DMS153 (cell line): ENCODE measurements at regions not wholly inside any gene's neighbourhood (a gene's known extent, or its start where the extent isn't known, plus 50 kb on each side); places are given as distances from the start of the nearest gene placed in this dataset.

Experiments used
- DNase-seq: peaks from one replicate; lab custom pipeline; 2025; lab: John Stamatoyannopoulos, UW

GRCh38 chr6:14455876-14456648 lies 338.5 kb downstream of the CD83 start:
- no peak for DNase-seq

GRCh38 chr6:14456941-14457340 lies 339.4 kb downstream of the CD83 start:
- DNase-seq, result no peak

GRCh38 chr6:14458669-14459266 lies 341.2 kb downstream of the CD83 start:
- DNase-seq, result no peak

DNA sequence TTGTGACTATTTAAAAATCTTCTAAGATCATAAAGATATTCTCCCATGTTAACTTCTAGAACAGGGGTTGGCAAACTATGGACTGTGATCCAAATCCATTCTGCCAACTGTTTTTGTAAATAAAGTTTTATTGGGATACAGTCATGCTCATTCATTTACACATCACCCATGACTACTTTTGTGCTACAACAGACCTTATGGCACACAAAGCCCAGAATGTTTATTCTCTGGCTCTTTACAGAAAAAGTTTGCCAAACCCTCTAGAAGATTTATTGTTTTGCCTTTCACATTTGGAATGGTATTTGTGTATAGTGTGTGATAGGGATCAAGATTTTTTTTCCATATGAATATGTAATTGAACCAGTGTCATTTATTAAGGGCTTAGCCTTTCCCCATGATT lies 341.7 kb downstream of the CD83 start:
- no peak for DNase-seq

DNA sequence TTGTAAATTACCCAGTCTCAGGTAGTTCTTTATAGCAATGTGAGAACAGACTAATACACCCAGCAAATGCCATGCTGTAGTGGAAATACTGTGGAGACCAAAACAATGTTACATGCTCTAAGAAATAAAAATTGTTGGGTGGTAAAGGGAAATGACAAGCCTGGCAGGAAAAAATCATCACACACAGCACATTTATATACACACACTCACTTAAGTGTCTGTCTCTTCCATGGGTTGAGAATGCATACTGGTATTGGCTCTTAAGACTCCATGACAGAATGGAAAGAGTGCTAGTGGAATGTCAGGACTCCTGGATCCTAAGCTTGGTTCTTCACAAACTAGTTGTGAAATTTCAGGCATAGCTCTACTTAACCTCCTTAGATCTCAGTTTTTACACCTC lies 343.0 kb downstream of the CD83 start:
- no peak for DNase-seq

DNA sequence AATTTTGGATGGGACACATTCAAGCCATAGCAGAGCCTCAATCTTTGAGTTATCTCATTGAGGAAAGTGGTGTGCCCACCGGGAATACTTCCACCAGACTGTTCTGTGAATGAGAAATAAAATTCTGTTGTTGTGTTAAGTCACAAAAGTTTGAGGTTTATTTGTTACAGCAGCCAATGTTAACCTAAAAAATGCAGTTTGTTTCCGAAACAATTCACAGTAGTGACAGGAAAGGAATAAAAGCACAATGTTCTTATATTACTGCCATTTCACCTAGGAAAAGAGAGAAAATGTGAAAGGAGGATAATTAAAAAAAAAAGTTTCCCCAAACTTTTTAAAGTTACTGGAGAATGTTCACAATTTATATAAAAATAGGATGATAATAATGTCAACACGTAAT lies 344.6 kb downstream of the CD83 start:
- DNase-seq, result no peak

- no peak for DNase-seq
Measured at GRCh38 chr6:14462566-14462965, 345.0 kb downstream of the CD83 start.

- DNase-seq, result no peak
Measured at GRCh38 chr6:14463110-14463509, 345.5 kb downstream of the CD83 start.

GRCh38 chr6:14464055-14464454 lies 346.5 kb downstream of the CD83 start:
- DNase-seq, result no peak

DNA sequence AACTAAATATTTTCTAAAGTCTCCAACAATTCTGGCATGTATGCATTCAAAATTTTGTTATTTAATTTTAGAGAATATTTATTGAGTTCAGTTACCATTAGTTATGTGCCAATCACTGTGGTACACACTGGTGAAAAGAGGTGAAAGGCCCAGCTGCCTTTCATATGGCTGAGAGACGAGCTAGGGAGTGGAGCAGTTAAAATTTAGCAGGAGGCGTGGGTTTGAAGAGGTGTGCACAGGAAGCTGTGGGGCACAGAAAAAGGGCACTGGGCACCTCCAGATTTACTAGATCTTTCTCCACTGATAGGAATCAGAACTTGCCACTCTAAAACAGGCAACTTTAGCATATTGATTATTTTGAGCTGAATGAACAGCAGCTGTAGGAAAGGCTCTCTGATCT lies 347.1 kb downstream of the CD83 start:
- no peak for DNase-seq

GRCh38 chr6:14466278-14466677 lies 348.7 kb downstream of the CD83 start:
- no peak for DNase-seq

DNA sequence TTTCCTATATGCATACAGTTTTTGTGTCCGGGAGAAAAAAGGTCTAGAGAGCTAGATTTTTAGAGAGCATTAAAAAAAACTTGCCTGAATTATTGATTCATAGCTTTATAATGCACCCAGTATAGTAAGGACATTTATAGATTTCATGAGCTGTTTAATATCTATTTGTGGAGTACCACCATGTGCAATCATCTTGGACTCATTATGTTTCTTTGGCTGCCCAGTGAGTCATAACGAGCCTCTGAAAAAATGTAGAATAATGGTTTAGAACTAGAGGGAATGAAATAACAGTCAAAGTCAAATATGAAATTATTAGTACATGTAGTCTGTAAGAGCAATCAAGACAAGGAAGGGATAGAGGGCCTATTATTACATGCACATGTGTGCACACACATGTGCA lies 350.0 kb downstream of the CD83 start:
- no peak for DNase-seq

DNA sequence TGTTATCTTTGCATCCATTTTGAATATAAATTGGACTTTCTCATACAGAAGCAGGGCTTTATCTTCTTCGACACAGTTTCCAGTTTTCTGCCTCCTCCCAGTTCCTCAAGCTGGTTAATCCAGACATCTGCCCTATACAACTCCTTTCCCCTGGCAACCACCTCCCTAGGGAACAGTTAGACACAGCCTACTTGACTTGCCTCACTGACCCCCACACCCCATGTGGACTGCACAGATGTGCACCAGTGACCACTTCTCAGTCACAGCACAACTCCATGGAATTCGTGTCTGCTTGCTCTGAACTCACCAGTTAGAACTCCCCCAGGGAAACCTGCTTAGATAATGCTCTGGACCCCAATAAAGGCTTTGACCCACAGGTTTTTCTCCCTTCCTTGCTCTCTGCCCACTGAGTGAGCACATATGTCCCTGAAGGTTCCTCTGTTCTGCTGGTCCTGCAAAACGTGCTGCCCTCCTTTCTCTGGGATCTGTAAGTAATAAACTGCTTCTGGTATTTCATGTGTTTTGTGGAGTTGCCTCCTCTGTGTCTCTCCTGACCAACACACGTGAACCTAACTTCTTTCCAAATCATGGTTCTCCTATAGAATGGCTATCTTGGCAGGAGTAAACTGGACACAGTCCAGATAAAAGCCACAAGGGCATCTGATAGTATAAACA lies 351.2 kb downstream of the CD83 start:
- no peak for DNase-seq

- no peak for DNase-seq
Measured at GRCh38 chr6:14470101-14470500, 352.5 kb downstream of the CD83 start.

GRCh38 chr6:14470671-14471070 lies 353.1 kb downstream of the CD83 start:
- DNase-seq, result no peak

GRCh38 chr6:14472255-14472985 lies 354.8 kb downstream of the CD83 start:
- DNase-seq, result no peak

DNA sequence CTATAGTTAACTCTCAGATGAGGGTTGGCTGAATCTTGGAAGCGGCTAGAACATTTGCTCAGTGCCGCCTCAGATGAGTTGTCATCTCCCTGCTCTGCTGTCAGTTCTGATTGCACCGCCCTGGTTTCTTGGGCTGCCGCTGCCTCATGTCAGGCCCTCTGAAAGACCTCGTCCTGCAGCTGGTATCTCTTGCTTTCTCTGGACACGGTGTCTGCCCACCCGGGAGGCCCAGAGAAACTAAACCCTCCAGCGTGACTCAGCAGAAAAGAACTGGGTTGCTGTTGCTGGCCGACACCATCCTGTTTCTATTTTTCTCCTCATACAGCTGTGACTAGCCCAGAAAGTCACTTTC lies 355.4 kb downstream of the CD83 start:
- DNase-seq, result no peak

GRCh38 chr6:14474816-14475215 lies 357.2 kb downstream of the CD83 start:
- no peak for DNase-seq

DNA sequence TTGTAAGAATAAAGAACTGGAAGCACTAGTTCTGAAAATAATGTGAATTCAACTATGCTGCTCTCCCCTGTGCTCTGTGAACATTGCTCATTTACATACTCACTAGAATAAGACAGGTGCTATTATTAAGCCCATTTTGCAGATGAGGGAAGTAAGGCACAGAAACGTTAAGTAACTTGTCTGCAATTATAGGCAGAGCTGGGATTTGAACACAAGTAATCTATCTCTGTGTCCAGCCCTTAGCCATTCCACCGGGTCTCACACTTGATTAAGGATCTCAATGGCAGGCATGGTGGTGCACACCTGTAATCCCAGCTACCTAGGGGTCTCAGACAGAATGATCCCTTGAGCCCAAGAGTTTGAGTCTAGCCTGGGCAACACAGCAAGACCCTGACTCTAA lies 357.7 kb downstream of the CD83 start:
- no peak for DNase-seq

DNA sequence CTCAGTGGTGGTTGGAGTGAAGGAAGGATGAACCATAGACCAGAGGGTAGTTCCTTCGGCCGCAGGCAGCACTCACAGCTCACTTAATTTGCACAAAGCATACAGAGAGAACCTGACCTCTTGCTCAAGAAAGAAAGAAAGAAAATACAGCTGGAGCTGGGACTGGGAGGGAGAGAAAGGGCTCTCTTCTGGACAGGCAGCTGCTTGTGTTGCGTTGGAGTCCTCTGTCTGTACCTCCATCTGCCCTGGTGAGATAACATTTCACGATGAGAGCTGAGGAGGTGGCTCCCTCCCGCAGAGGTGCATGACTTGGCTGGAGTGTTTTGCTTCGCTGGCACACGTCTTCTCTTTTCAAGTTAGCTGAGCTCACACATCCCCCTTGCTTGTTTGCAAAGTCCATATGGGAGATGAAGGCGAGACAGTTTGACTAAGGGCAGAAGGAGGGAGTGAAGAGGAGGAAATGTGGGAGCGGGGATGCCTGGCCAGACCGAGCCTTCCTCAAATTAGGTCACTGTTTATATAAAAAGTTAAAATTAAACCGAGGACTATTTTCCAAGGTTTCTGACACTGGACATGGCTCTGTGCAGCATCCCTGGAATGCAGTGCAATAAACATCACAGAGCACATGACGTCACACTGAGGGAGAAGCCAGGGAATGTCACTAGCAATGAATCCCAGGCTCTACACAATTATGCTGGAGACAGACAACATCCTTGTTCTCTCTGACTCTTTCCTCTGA lies 359.4 kb downstream of the CD83 start:
- DNase-seq, result no peak

DNA sequence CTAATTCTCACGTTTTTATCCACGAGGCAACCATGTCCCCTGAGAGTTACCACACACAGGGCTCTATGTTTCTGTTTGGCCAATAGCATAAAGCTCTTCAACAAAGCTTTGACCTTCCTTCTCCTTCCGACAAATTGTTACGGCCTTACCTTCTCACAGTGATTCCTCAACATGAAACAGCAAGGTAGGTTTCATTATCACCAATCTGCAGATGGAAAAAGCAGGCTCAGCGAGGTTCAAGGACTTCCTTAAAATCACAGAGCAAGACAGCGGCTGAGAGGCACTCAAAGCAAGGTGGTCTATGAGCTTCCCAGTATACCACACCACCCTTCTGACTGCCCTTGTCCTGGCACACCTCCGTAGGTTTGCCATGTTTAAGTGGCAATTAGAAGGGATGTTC lies 360.0 kb downstream of the CD83 start:
- no peak for DNase-seq
